ENCODE measurements at regions not wholly inside any gene's neighbourhood (a gene's known extent, or its start where the extent isn't known, plus 50 kb on each side); places are given as distances from the start of the nearest gene placed in this dataset.
"Not testable (repeated sequence)": the region's sequence is repeated elsewhere in the genome, so short reads cannot be mapped to it uniquely, and the experiment has no call there.

- Histone ChIP-seq H3K36me3 (ENCODE audit: insufficient read depth) (no peaks in the 10 kb centered on the region), H3K27ac (ENCODE audit: low read depth) (no peak overlapping the region), H3K4me3 (ENCODE audit: low read depth, low read length) (no peak overlapping the region), H3K4me1 (ENCODE audit: insufficient read depth) (no peaks in the 10 kb centered on the region)
- no peak for DNase-seq (ENCODE audit: extremely low spot score)
- 85% methylated on average over 3 of the region's 3 CpGs for WGBS
These were observed 118.9 kb upstream of the TCF4 start for GRCh38 chr18:55706898-55707297.

- H3K4me3 ChIP-seq (ENCODE audit: low read depth, low read length): no peak overlapping the region
- H3K27ac ChIP-seq (ENCODE audit: low read depth): no peak overlapping the region
- H3K4me1 ChIP-seq (ENCODE audit: insufficient read depth): no peaks in the 10 kb centered on the region
- whole genome bisulfite sequencing: 73% methylated on average over 5 of the region's 5 CpGs
- no peak for DNase-seq (ENCODE audit: extremely low spot score)
- H3K36me3 ChIP-seq (ENCODE audit: insufficient read depth): no peaks in the 10 kb centered on the region
These were observed 111.3 kb upstream of the TCF4 start for GRCh38 chr18:55699233-55699765.

GRCh38 chr18:55696811-55697210, 108.8 kb upstream of the TCF4 start:
- Histone ChIP-seq H3K27ac (ENCODE audit: low read depth) (no peak overlapping the region), H3K36me3 (ENCODE audit: insufficient read depth) (no peaks in the 10 kb centered on the region), H3K4me3 (ENCODE audit: low read depth, low read length) (no peak overlapping the region), H3K4me1 (ENCODE audit: insufficient read depth) (no peaks in the 10 kb centered on the region)
- WGBS: 82% methylated on average over 3 of the region's 3 CpGs
- DNase-seq (ENCODE audit: extremely low spot score): no peak

GRCh38 chr18:55695091-55695490, 107.1 kb upstream of the TCF4 start:
- Histone ChIP-seq H3K4me3 (ENCODE audit: low read depth, low read length) (no peak overlapping the region), H3K36me3 (ENCODE audit: insufficient read depth) (no peaks in the 10 kb centered on the region), H3K4me1 (ENCODE audit: insufficient read depth) (no peaks in the 10 kb centered on the region), H3K27ac (ENCODE audit: low read depth) (no peak overlapping the region)
- no peak for DNase-seq (ENCODE audit: extremely low spot score)

- WGBS: 87% methylated on average over 1 of the region's 1 CpG
- Histone ChIP-seq H3K27ac (ENCODE audit: low read depth) (no peak overlapping the region), H3K4me3 (ENCODE audit: low read depth, low read length) (no peak overlapping the region), H3K4me1 (ENCODE audit: insufficient read depth) (no peaks in the 10 kb centered on the region), H3K36me3 (ENCODE audit: insufficient read depth) (no peaks in the 10 kb centered on the region)
- DNase-seq (ENCODE audit: extremely low spot score): no peak
These were observed 106.3 kb upstream of the TCF4 start for GRCh38 chr18:55694291-55694690.

GRCh38 chr18:55688030-55688429, 100.0 kb upstream of the TCF4 start:
- DNase-seq (ENCODE audit: extremely low spot score): no peak
- Histone ChIP-seq H3K4me1 (ENCODE audit: insufficient read depth) (no peaks in the 10 kb centered on the region), H3K4me3 (ENCODE audit: low read depth, low read length) (no peak overlapping the region), H3K27ac (ENCODE audit: low read depth) (no peak overlapping the region), H3K36me3 (ENCODE audit: insufficient read depth) (no peaks in the 10 kb centered on the region)
- WGBS: 76% methylated on average over 4 of the region's 4 CpGs

- H3K27ac ChIP-seq (ENCODE audit: low read depth): no peak overlapping the region
- no peak overlapping the region for H3K4me3 ChIP-seq (ENCODE audit: low read depth, low read length)
- H3K4me1 ChIP-seq (ENCODE audit: insufficient read depth): no peaks in the 10 kb centered on the region
- no peak for DNase-seq (ENCODE audit: extremely low spot score)
- no peaks in the 10 kb centered on the region for H3K36me3 ChIP-seq (ENCODE audit: insufficient read depth)
- WGBS: 73% methylated on average over 3 of the region's 3 CpGs
These were observed 99.1 kb upstream of the TCF4 start for GRCh38 chr18:55687106-55687505.

- no peaks in the 10 kb centered on the region for H3K4me1 ChIP-seq (ENCODE audit: insufficient read depth)
- H3K36me3 ChIP-seq (ENCODE audit: insufficient read depth): no peaks in the 10 kb centered on the region
- no peak overlapping the region for H3K4me3 ChIP-seq (ENCODE audit: low read depth, low read length)
- no peak for DNase-seq (ENCODE audit: extremely low spot score)
- H3K27ac ChIP-seq (ENCODE audit: low read depth): no peak overlapping the region
These were observed 97.6 kb upstream of the TCF4 start for GRCh38 chr18:55685638-55686037.

- Histone ChIP-seq H3K4me1 (ENCODE audit: insufficient read depth) (no peaks in the 10 kb centered on the region), H3K36me3 (ENCODE audit: insufficient read depth) (no peaks in the 10 kb centered on the region), H3K4me3 (ENCODE audit: low read depth, low read length) (no peak overlapping the region), H3K27ac (ENCODE audit: low read depth) (no peak overlapping the region)
- WGBS: 37% methylated on average over 12 of the region's 12 CpGs
- DNase-seq (ENCODE audit: extremely low spot score): no peak
These were observed 84.8 kb upstream of the TCF4 start for GRCh38 chr18:55672574-55673361.

- no peaks in the 10 kb centered on the region for H3K4me1 ChIP-seq (ENCODE audit: insufficient read depth)
- no peak for DNase-seq (ENCODE audit: extremely low spot score)
- no peaks in the 10 kb centered on the region for H3K36me3 ChIP-seq (ENCODE audit: insufficient read depth)
- no peak overlapping the region for H3K27ac ChIP-seq (ENCODE audit: low read depth)
- H3K4me3 ChIP-seq (ENCODE audit: low read depth, low read length): no peak overlapping the region
- WGBS: 94% methylated on average over 5 of the region's 5 CpGs
These were observed 77.5 kb upstream of the TCF4 start for GRCh38 chr18:55665506-55665905.

- H3K27ac ChIP-seq (ENCODE audit: low read depth); H3K4me1 ChIP-seq (ENCODE audit: insufficient read depth); DNase-seq (ENCODE audit: extremely low spot score); H3K36me3 ChIP-seq (ENCODE audit: insufficient read depth); H3K4me3 ChIP-seq (ENCODE audit: low read depth, low read length): not testable (repeated sequence)
- 95% methylated on average over 45 of the region's 45 CpGs for WGBS
These were observed 76.9 kb upstream of the TCF4 start for GRCh38 chr18:55664758-55665400.

GRCh38 chr18:55663891-55664290, 75.9 kb upstream of the TCF4 start:
- H3K36me3 ChIP-seq (ENCODE audit: insufficient read depth): no peaks in the 10 kb centered on the region
- DNase-seq (ENCODE audit: extremely low spot score): no peak
- no peak overlapping the region for H3K4me3 ChIP-seq (ENCODE audit: low read depth, low read length)
- WGBS: 88% methylated on average over 4 of the region's 4 CpGs
- no peak overlapping the region for H3K27ac ChIP-seq (ENCODE audit: low read depth)
- no peaks in the 10 kb centered on the region for H3K4me1 ChIP-seq (ENCODE audit: insufficient read depth)

- no peak for DNase-seq (ENCODE audit: extremely low spot score)
- WGBS: 87% methylated on average over 2 of the region's 2 CpGs
- no peak overlapping the region for H3K4me3 ChIP-seq (ENCODE audit: low read depth, low read length)
- no peaks in the 10 kb centered on the region for H3K36me3 ChIP-seq (ENCODE audit: insufficient read depth)
- no peak overlapping the region for H3K27ac ChIP-seq (ENCODE audit: low read depth)
- H3K4me1 ChIP-seq (ENCODE audit: insufficient read depth): no peaks in the 10 kb centered on the region
These were observed 70.6 kb upstream of the TCF4 start for GRCh38 chr18:55658598-55658997.

GRCh38 chr18:55657572-55658331, 69.8 kb upstream of the TCF4 start:
- no peaks in the 10 kb centered on the region for H3K36me3 ChIP-seq (ENCODE audit: insufficient read depth)
- H3K4me3 ChIP-seq (ENCODE audit: low read depth, low read length): no peak overlapping the region
- no peak for DNase-seq (ENCODE audit: extremely low spot score)
- no peaks in the 10 kb centered on the region for H3K4me1 ChIP-seq (ENCODE audit: insufficient read depth)
- WGBS: 84% methylated on average over 4 of the region's 4 CpGs
- H3K27ac ChIP-seq (ENCODE audit: low read depth): no peak overlapping the region

Data from urinary bladder (tissue), 3 donors.